ENCODE measurements at regions not wholly inside any gene's neighbourhood (a gene's known extent, or its start where the extent isn't known, plus 50 kb on each side); places are given as distances from the start of the nearest gene placed in this dataset.

GRCh38 chr2:21333684-21334083, 209.9 kb downstream of the TDRD15 start:
- H3K27me3 Mint-ChIP-seq: peaks cover 0 to 5% (median 0%) of the 10 kb centered on the region in 3 donors
- ATAC-seq (ENCODE audit: low read depth in 2 of 2) (no peak), DNase-seq (no peak)
- no peak overlapping the region for H3K27ac Mint-ChIP-seq
- no peaks in the 10 kb centered on the region for H3K36me3 Mint-ChIP-seq
- H3K4me3 Mint-ChIP-seq: no peak overlapping the region
- H3K9me3 Mint-ChIP-seq: peaks cover 0 to 12% (median 4%) of the 10 kb centered on the region in 7 donors
- H3K4me1 Mint-ChIP-seq: no peaks in the 10 kb centered on the region

DNA sequence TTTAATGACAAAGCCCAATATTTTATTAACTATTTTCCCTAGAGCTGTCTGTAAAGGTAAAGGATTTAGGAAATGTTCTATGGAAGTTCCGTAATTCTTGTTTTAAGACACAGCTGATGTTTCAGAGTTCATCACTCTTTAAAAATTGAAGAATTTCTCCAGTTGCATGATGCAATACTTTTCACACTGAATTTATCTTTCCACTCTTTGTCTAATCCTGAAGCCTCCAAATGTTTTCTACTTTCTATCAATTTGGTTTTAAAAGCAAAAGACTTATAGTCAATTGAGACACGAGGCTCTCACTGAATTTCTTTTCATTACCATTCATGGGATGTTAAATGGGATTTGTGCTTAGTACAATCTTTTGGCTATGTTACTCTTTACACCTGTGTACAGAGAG, 223.2 kb downstream of the TDRD15 start:
- H3K4me3 Mint-ChIP-seq: no peak overlapping the region

DNA sequence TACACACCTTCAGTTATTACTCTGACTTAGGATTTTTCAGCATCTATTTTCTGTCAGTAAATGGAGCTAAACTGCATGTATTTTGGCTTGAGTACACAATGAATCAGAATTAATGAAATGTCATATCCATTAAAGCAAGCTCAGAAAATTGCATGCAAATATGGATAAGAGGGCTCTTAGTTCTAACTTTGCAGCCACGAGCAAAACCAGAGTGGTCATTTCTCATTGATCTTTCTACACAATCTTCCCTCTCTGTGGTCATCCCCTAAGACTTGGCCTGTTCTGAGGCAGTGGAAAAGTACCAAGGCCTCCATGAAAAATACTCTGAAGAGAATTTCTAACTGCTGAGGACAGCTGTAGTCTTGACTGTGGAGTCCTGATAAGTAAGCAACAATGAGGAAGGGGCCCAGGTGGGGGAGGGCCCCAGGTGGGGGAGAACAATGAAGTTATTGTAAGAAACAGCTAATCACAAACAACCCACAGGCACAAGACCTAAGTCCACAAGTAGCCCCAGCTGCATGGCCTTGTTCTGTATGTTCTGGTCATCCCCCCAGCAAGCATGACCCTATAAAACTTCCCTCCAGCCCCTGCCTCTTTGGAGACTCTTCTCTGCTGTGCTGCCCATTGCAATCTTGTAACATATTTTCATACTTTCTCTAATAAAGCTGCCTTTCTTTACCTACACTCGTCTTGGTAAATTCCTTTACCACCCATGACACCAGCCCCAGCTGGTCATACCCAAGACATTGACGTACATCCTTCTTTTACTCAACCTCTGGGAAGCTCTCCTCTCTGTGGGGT, 230.3 kb downstream of the TDRD15 start:
- no peak overlapping the region for H3K4me3 Mint-ChIP-seq
- H3K27me3 Mint-ChIP-seq: no peaks in the 10 kb centered on the region
- no peak overlapping the region for H3K27ac Mint-ChIP-seq
- peaks cover 0 to 8% (median 0%) of the 10 kb centered on the region in 7 donors for H3K9me3 Mint-ChIP-seq
- no peak for DNase-seq
- H3K4me1 Mint-ChIP-seq: no peaks in the 10 kb centered on the region
- H3K36me3 Mint-ChIP-seq: no peaks in the 10 kb centered on the region
- no peak for ATAC-seq (ENCODE audit: low read depth in 2 of 2)

More for the DNA sequence above, 223.2 kb downstream of the TDRD15 start:
- ATAC-seq (ENCODE audit: low read depth in 2 of 2) (no peak), DNase-seq (no peak)
- H3K4me1 Mint-ChIP-seq: no peaks in the 10 kb centered on the region
- H3K36me3 Mint-ChIP-seq: no peaks in the 10 kb centered on the region
- H3K9me3 Mint-ChIP-seq: peaks cover 0 to 15% (median 5%) of the 10 kb centered on the region in 7 donors
- H3K27me3 Mint-ChIP-seq: no peaks in the 10 kb centered on the region
- H3K27ac Mint-ChIP-seq: no peak overlapping the region

DNA sequence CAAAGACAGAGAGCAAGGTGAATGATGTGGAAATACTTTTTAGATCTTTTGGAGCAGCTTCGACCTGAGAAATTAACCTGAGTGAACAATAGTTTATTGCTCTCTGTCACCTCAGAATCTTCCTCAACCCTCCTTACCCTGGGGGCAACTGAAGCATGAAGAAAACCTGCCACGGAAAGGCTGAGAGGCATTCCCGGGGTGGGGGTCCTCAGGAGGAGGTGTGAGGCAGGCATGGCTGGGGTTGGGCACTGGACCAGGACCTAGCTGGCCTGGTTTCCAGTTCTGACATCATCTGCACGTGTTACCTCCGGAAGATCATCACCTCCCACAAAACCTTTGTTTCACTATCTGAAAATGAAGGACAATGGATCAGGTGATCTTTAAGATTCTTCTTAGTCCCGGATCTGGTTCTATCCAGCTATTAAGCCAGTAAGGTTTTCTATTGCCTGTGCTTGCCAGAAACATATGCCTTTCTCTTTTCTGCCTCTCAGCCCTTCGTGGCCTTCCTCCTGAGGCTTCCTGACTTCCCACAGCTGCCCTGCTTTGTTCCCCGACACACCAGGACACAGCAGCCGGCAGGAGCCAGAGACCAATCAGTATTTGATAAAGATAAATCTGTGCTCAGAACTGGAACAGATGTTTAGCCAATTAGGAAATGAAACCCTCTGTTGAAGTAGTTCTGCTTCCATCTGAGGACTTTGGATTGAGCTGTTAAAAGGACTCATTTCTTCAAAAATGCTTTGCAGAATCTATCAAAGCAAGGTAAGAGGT, 232.5 kb downstream of the TDRD15 start:
- Mint-ChIP-seq H3K4me3 (no peak overlapping the region), H3K4me1 (no peaks in the 10 kb centered on the region), H3K36me3 (no peaks in the 10 kb centered on the region), H3K27ac (no peak overlapping the region), H3K27me3 (no peaks in the 10 kb centered on the region), H3K9me3 (peaks cover 0 to 8% (median 0%) of the 10 kb centered on the region in 7 donors)
- DNase-seq: no peak
- no peak for ATAC-seq (ENCODE audit: low read depth in 2 of 2)

- Mint-ChIP-seq H3K4me3 (no peak overlapping the region), H3K36me3 (no peaks in the 10 kb centered on the region), H3K27me3 (no peaks in the 10 kb centered on the region)
These were observed 233.1 kb downstream of the TDRD15 start for GRCh38 chr2:21356857-21357255.

DNA sequence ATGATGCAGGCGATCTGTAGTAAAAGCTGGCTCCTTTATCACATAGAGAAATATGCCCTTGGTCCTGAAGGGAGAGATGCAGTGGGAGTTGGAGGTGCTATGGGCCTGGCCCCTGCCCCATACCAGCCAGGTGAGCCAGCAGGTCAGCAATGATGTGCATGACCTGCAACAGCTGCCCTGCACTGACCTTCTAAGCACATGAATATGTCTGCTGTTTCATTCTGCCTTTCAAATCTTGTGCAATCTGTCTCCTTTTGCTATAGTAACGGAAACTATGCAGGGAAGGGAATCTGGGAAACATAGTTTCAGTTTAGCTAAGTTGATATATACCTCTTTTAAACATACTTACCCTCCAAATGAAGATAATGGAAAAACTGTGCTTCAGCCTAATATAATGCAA, 235.2 kb downstream of the TDRD15 start:
- ATAC-seq (ENCODE audit: low read depth in 2 of 2): no peak
- H3K27ac Mint-ChIP-seq: no peak overlapping the region

More at GRCh38 chr2:21356857-21357255, 233.1 kb downstream of the TDRD15 start:
- H3K9me3 Mint-ChIP-seq: peaks cover 0 to 8% (median 0%) of the 10 kb centered on the region in 7 donors
- DNase-seq: no peak
- no peak for ATAC-seq (ENCODE audit: low read depth in 2 of 2)
- H3K4me1 Mint-ChIP-seq: no peaks in the 10 kb centered on the region
- no peak overlapping the region for H3K27ac Mint-ChIP-seq

GRCh38 chr2:21361384-21361783, 237.6 kb downstream of the TDRD15 start:
- DNase-seq (no peak), ATAC-seq (ENCODE audit: low read depth in 2 of 2) (no peak)
- no peak overlapping the region for H3K27ac Mint-ChIP-seq
- no peak overlapping the region for H3K4me3 Mint-ChIP-seq
- no peaks in the 10 kb centered on the region for H3K4me1 Mint-ChIP-seq
- no peaks in the 10 kb centered on the region for H3K27me3 Mint-ChIP-seq
- no peaks in the 10 kb centered on the region for H3K36me3 Mint-ChIP-seq
- peaks cover 0 to 2% (median 0%) of the 10 kb centered on the region in 7 donors for H3K9me3 Mint-ChIP-seq

More for the DNA sequence above, 235.2 kb downstream of the TDRD15 start:
- no peaks in the 10 kb centered on the region for H3K36me3 Mint-ChIP-seq
- DNase-seq: no peak
- H3K4me3 Mint-ChIP-seq: no peak overlapping the region
- no peaks in the 10 kb centered on the region for H3K27me3 Mint-ChIP-seq
- H3K9me3 Mint-ChIP-seq: peaks cover 0 to 2% (median 0%) of the 10 kb centered on the region in 7 donors
- no peaks in the 10 kb centered on the region for H3K4me1 Mint-ChIP-seq

DNA sequence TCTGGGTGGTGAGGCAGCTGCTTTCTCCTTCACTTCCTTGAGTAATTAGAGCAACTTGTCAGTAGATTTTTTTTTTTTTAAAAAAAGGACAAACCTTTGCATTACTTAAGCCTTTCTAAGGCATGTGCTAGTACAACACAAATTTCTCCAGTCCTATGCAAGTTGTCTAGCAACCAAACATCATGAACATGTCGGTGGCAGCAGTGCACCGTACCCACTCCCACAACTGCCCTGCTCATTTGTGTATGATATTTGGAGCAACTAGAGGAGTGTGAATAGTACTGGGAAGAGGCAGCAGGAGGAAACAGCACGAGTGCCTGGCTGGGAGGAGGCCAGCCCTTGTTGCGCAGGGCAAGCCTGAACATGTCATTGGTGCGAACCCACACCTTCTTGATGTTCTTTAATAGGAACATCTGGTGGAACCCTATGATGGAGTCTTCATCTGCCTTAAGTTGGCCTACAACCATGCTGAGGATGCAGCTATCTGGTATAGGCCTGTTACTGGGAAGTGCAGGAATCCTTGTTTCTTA, 238.3 kb downstream of the TDRD15 start:
- H3K9me3 Mint-ChIP-seq: peaks cover 0 to 3% (median 0%) of the 10 kb centered on the region in 7 donors
- DNase-seq (no peak), ATAC-seq (ENCODE audit: low read depth in 2 of 2) (no peak)
- H3K27me3 Mint-ChIP-seq: no peaks in the 10 kb centered on the region
- no peak overlapping the region for H3K27ac Mint-ChIP-seq
- H3K4me1 Mint-ChIP-seq: no peaks in the 10 kb centered on the region
- no peaks in the 10 kb centered on the region for H3K36me3 Mint-ChIP-seq
- no peak overlapping the region for H3K4me3 Mint-ChIP-seq

- Mint-ChIP-seq H3K4me3 (no peak overlapping the region), H3K36me3 (no peaks in the 10 kb centered on the region), H3K4me1 (no peaks in the 10 kb centered on the region), H3K27me3 (no peaks in the 10 kb centered on the region), H3K9me3 (peaks cover 0 to 5% (median 0%) of the 10 kb centered on the region in 7 donors), H3K27ac (no peak overlapping the region)
- DNase-seq (no peak), ATAC-seq (ENCODE audit: low read depth in 2 of 2) (no peak)
These were observed 239.6 kb downstream of the TDRD15 start for GRCh38 chr2:21363364-21363763.

GRCh38 chr2:21367421-21367820, 243.7 kb downstream of the TDRD15 start:
- DNase-seq (no peak), ATAC-seq (ENCODE audit: low read depth in 2 of 2) (no peak)
- no peaks in the 10 kb centered on the region for H3K4me1 Mint-ChIP-seq
- H3K36me3 Mint-ChIP-seq: no peaks in the 10 kb centered on the region
- H3K9me3 Mint-ChIP-seq: peaks cover 0 to 5% (median 4%) of the 10 kb centered on the region in 7 donors
- peaks cover 0 to 8% (median 0%) of the 10 kb centered on the region in 3 donors for H3K27me3 Mint-ChIP-seq
- no peak overlapping the region for H3K4me3 Mint-ChIP-seq
- no peak overlapping the region for H3K27ac Mint-ChIP-seq

DNA sequence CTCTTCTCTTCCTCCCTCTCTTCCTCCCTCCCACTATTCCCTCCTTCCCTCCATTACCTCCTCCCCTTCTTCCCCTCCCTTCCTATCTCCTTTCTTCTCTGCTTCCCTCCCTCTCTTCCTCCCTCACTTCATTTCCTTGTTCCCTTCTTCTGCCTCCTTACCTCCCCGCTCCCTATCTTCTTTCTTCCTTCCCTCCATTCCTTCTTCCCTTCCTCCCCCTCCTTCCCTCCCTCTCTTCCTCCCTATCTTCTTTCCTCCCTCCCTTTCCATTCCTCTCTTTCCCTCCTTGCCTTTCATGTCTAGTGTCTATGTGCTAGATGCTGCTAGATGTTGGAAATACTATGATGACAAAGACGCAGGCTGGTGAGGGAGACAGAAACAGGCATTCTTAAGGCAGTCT, 246.0 kb downstream of the TDRD15 start:
- DNase-seq (no peak), ATAC-seq (ENCODE audit: low read depth in 2 of 2) (no peak)
- H3K27ac Mint-ChIP-seq: no peak overlapping the region
- H3K27me3 Mint-ChIP-seq: peaks cover 0 to 8% (median 0%) of the 10 kb centered on the region in 3 donors
- H3K4me1 Mint-ChIP-seq: no peaks in the 10 kb centered on the region
- H3K4me3 Mint-ChIP-seq: no peak overlapping the region
- H3K36me3 Mint-ChIP-seq: no peaks in the 10 kb centered on the region
- peaks cover 0 to 9% (median 4%) of the 10 kb centered on the region in 7 donors for H3K9me3 Mint-ChIP-seq

DNA sequence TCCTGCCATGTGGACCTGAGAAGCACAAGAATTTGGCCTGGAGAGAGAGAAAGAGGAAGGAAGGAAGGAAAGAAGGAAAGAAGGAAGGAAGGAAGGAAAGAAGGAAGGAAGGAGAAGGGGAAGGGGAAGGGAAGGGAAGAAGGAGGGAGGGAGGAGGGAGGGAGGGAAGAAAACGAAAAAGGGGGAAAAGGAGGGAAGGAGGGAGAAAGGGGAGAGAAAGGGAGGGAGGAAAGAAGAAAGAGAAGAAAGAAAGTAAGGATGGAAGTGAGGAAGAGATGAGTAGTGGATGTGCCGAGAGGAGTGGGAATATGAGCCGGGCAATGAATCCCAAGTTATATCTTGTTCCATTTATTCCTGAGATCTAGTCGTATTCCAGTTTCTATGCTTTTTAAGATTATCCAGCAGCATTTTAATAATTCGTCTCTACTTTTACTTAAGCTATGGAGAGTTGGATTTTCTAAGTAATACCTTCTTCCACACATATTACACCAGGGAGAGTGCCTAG, 247.8 kb downstream of the TDRD15 start:
- Mint-ChIP-seq H3K4me3 (no peak overlapping the region), H3K9me3 (peaks cover 0 to 9% (median 4%) of the 10 kb centered on the region in 7 donors), H3K36me3 (no peaks in the 10 kb centered on the region), H3K4me1 (no peaks in the 10 kb centered on the region), H3K27ac (no peak overlapping the region), H3K27me3 (peaks cover 0 to 8% (median 0%) of the 10 kb centered on the region in 3 donors)
- no peak for ATAC-seq (ENCODE audit: low read depth in 2 of 2)
- DNase-seq: no peak

DNA sequence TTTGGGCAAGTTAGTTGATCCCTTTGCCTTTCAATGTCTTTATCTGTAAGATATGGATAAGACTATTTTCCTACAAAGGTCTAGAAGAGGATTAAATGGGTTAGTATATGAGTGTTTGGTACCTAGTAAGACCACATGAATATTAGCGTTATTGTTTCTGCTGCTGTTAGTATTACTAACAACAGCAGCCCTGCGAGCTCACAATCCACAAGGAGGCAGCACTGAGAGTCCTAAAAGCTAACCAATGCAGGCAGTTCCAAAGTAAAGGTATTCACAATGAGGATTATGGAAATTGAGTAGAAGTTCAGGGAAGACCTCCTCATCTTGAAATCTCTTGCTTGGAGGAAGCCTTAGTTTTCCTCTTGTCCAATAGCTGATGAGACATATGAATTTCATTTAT, 248.9 kb downstream of the TDRD15 start:
- Mint-ChIP-seq H3K4me1 (no peaks in the 10 kb centered on the region), H3K36me3 (no peaks in the 10 kb centered on the region), H3K27me3 (peaks cover 0 to 8% (median 0%) of the 10 kb centered on the region in 3 donors), H3K27ac (no peak overlapping the region), H3K4me3 (no peak overlapping the region), H3K9me3 (peaks cover 0 to 4% (median 2%) of the 10 kb centered on the region in 7 donors)
- no peak for ATAC-seq (ENCODE audit: low read depth in 2 of 2)
- no peak for DNase-seq
